ENCODE measurements at regions not wholly inside any gene's neighbourhood (a gene's known extent, or its start where the extent isn't known, plus 50 kb on each side); places are given as distances from the start of the nearest gene placed in this dataset.

DNA sequence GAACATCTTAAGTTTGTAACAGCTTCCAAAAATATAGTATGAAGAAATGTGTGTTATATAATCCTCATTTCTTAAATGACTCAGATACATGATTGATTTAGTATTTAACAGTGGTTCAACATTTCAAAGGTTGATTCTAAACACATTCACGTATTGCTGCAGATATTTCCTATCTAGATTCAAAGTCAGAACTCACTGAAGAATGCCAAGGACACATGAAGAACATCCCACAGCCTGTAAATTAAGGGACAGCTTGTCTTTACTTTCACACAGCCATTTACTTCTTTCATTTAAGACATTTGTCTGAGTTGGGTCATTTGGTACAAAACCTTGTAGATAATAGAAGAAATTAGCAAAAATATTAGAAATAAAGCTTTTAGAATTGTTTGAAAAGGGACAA is 66.9 kb upstream of the CPSF6 start:
- no peaks in the 10 kb centered on the region for H3K23me2 ChIP-seq (ENCODE audit: low read depth, low read length)
- no peak overlapping the region for H3K4me3 ChIP-seq (ENCODE audit: extremely low read depth in 1 of 4, insufficient read depth in 2 of 4, low read depth in 3 of 4, low read length in 4 of 4)
- H3K36me3 ChIP-seq (ENCODE audit: control insufficient read depth in 2 of 4, insufficient read depth in 4 of 4, low read length in 3 of 4) = no peaks in the 10 kb centered on the region
- no peaks in the 10 kb centered on the region for H3K79me1 ChIP-seq (ENCODE audit: low read depth, low read length)
- no peak overlapping the region for H3K18ac ChIP-seq (ENCODE audit: extremely low read depth, low read length)
- H4K5ac ChIP-seq (ENCODE audit: insufficient read length, low read depth, low read length) = no peak overlapping the region
- H3K14ac ChIP-seq (ENCODE audit: insufficient read length) = no peak overlapping the region
- 93% methylated on average over 1 of the region's 1 CpG; no CpG with 5 or more reads in 1 of the 2 experiments for WGBS, 2 experiments (ENCODE audit: extremely low coverage in 1 of 2, insufficient coverage in 1 of 2, insufficient read length in 1 of 2, insufficient replicate concordance in 2 of 2, low coverage in 1 of 2, low lambda C conversion rate in 2 of 2, missing lambda C conversion rate in 1 of 2)
- H2BK20ac ChIP-seq (ENCODE audit: low read length) = no peak overlapping the region
- H2AFZ ChIP-seq (ENCODE audit: low read length) = no peak overlapping the region
- no peak overlapping the region for H3K23ac ChIP-seq (ENCODE audit: insufficient read length)
- FAIRE-seq (no peak), DNase-seq (ENCODE audit: low read depth in 1 of 2, low spot score in 2 of 2) (no peak)
- H2BK120ac ChIP-seq (replicated peaks; ENCODE audit: low read depth, low read length) = no peak overlapping the region
- H3K4me1 ChIP-seq (replicated peaks in 1 of 4; ENCODE audit: control insufficient read depth in 3 of 4, insufficient read depth in 4 of 4, low read length in 3 of 4) = peaks cover 2 to 11% (median 6%) of the 10 kb centered on the region in 4 experiments
- no peak overlapping the region for H3K4ac ChIP-seq (replicated peaks; ENCODE audit: insufficient read length, low read depth, low read length)
- no peak overlapping the region for H2BK5ac ChIP-seq (ENCODE audit: low read depth, low read length)
- no peak overlapping the region for H2BK15ac ChIP-seq (ENCODE audit: low read length)
- POLR2A ChIA-PET (ENCODE audit: partially characterized antibody) = interaction anchor here (0.6 kb wide), 1 partner anchor 408 kb away, joined by 5 read pairs; no protein-coding TSS in a partner anchor
- H2BK12ac ChIP-seq (ENCODE audit: low read depth, low read length) = no peak overlapping the region
- H3K9me3 ChIP-seq (ENCODE audit: insufficient read depth in 2 of 2, low read depth in 1 of 2, low read length in 1 of 2) = no peaks in the 10 kb centered on the region
- H3K9ac ChIP-seq (replicated peaks in 1 of 4; ENCODE audit: extremely low read depth in 1 of 4, low read depth in 3 of 4, low read length in 3 of 4) = no peak overlapping the region
- CTCF ChIA-PET (ENCODE audit: partially characterized antibody) = interaction anchor here (1.6 to 5.8 kb wide), 2 partner anchors 15 to 22 kb away, joined by 7 to 53 read pairs; no protein-coding TSS in a partner anchor
- no peak overlapping the region for H2AK5ac ChIP-seq (ENCODE audit: low read depth, low read length)
- TF ChIP-seq JUND (IDR thresholded peaks at IDR 0.05; ENCODE audit: low read length) = no peak
- TF ChIP-seq, protein P1, sequence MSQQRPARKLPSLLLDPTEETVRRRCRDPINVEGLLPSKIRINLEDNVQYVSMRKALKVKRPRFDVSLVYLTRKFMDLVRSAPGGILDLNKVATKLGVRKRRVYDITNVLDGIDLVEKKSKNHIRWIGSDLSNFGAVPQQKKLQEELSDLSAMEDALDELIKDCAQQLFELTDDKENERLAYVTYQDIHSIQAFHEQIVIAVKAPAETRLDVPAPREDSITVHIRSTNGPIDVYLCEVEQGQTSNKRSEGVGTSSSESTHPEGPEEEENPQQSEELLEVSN (IDR thresholded peaks at IDR 0.05) = no peak
- TF ChIP-seq RBBP5 (IDR thresholded peaks at IDR 0.05; ENCODE audit: borderline replicate concordance, low read depth, low read length) = no peak
- TF ChIP-seq TAF1 (IDR thresholded peaks at IDR 0.05; ENCODE audit: low read depth, low read length) = no peak
- no peak for TF ChIP-seq CHD1 (IDR thresholded peaks at IDR 0.05; ENCODE audit: low read depth, low read length)
- H3K27me3 ChIP-seq (replicated peaks in 1 of 4; ENCODE audit: control insufficient read depth in 3 of 4, extremely low read depth in 1 of 4, insufficient read depth in 3 of 4, low read length in 3 of 4) = no peaks in the 10 kb centered on the region
- H3K79me2 ChIP-seq (ENCODE audit: control insufficient read depth in 1 of 2, insufficient read depth in 2 of 2, low read length in 2 of 2) = no peaks in the 10 kb centered on the region
- H4K91ac ChIP-seq (replicated peaks; ENCODE audit: insufficient read length, low read length) = no peak overlapping the region
- H3K56ac ChIP-seq (replicated peaks; ENCODE audit: insufficient read length, low read depth, low read length) = no peak overlapping the region
- H3K4me2 ChIP-seq (ENCODE audit: insufficient read depth in 1 of 2, low read depth in 2 of 2, low read length in 2 of 2) = no peak overlapping the region
- no peaks in the 10 kb centered on the region for H4K20me1 ChIP-seq (replicated peaks in 1 of 2; ENCODE audit: control insufficient read depth in 1 of 2, insufficient read depth in 2 of 2, low read length in 2 of 2)
- H4K8ac ChIP-seq (ENCODE audit: extremely low read depth, insufficient read depth, low read length) = no peak overlapping the region
- no peak overlapping the region for H3K27ac ChIP-seq (ENCODE audit: low read depth, low read length)
